Right kidney (tissue), 1 donor: ENCODE measurements at regions not wholly inside any gene's neighbourhood (a gene's known extent, or its start where the extent isn't known, plus 50 kb on each side); places are given as distances from the start of the nearest gene placed in this dataset.
A peak's percentile ranks its signal among the peaks of the same experiment; 100 is the strongest.
"Not testable (repeated sequence)": the region's sequence is repeated elsewhere in the genome, so short reads cannot be mapped to it uniquely, and the experiment has no call there.

Source experiments
- DNase-seq: peaks from one replicate; pipeline ENCODE4 v3.0.0-alpha.2; 2016

DNA sequence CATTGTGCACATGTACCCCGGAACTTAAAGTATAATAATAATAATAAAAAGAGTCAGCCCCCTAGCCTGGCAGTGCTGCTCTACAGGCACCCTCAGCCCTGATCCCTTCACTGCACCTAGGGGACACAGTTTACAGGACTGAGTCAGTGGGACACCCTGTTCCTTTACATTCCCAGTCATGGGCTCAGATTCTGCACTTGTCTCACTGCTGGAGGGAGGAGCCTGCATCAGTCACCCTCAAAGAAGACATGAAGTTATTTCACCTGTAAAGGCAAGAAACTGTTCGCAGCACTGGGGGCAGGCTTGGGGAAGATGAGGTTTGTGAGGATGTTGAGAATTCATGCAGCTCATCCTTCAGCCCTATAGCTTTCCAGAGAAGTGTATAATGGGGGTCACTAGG lies 50.7 kb upstream of the VPREB1 start:
- DNase-seq: no peak

DNA sequence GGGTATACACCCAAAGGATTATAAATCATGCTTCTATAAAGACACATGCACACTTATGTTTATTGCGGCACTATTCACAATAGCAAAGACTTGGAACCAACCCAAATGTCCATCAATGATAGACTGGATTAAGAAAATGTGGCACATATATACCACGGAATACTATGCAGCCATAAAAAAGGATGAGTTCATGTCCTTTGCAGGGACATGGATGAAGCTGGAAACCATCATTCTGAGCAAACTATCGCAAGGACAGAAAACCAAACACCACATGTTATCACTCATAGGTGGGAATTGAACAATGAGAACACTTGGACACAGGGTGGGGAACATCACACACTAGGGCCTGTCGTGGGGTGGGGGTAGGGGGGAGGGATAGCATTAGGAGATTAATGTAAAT lies 51.1 kb upstream of the VPREB1 start:
- not testable (repeated sequence) for DNase-seq

DNA sequence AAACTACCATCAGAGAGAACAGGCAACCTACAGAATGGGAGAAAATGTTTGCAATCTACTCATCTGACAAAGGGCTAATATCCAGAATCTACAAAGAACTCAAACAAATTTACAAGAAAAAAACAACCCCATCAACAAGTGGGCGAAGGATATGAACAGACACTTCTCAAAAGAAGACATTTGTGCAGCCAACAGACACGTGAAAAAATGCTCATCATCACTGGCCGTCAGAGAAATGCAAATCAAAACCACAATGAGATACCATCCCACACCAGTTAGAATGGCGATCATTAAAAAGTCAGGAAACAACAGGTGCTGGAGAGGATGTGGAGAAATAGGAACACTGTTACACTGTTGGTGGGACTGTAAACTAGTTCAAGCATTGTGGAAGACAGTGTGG lies 51.6 kb upstream of the VPREB1 start:
- not testable (repeated sequence) for DNase-seq

DNA sequence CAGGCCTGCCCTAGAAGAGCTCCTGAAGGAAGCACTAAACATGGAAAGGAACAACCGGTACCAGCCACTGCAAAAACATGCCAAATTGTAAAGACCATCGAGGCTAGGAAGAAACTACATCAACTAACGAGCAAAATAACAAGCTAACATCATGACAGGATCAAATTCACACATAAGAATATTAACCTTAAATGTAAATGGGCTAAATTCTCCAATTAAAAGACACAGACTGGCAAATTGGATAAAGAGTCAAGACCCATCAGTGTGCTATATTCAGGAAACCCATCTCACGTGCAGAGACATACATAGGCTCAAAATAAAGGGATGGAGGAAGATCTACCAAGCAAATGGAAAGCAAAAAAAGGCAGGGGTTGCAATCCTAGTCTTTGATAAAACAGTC lies 54.8 kb upstream of the VPREB1 start:
- not testable (repeated sequence) for DNase-seq

DNA sequence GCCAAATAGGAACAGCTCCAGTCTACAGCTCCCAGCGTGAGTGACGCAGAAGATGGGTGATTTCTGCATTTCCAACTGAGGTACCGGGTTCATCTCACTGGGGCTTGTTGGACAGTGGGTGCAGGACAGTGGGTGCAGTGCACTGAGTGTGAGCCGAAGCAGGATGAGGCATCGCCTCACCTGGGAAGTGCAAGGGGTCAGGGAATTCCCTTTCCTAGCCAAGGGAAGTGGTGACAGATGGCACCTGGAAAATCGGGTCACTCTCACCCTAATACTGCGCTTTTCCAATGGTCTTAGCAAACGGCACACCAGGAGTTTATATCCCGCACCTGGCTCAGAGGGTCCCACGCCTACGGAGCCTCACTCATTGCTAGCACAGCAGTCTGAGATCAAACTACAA lies 56.7 kb upstream of the VPREB1 start:
- DNase-seq: not testable (repeated sequence)

DNA sequence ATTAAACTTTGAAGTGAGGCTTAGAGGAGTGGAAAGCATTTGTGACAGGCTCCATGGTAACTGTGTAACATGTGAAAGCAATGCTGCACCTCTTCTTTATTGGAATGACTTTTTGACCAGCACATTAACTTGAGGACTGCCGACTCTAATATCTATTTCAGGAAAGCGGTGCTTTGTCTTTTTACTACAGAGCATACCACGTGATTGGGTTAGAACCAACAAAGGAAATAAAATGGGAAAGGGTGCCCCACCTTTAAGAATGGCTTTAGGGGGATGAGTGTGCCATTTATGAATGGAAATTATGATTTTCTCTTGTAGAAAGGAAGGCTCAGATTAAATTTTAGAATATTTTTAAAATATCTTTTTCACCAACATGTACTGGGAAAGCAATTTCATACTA lies 57.3 kb upstream of the VPREB1 start:
- DNase-seq: no peak

DNA sequence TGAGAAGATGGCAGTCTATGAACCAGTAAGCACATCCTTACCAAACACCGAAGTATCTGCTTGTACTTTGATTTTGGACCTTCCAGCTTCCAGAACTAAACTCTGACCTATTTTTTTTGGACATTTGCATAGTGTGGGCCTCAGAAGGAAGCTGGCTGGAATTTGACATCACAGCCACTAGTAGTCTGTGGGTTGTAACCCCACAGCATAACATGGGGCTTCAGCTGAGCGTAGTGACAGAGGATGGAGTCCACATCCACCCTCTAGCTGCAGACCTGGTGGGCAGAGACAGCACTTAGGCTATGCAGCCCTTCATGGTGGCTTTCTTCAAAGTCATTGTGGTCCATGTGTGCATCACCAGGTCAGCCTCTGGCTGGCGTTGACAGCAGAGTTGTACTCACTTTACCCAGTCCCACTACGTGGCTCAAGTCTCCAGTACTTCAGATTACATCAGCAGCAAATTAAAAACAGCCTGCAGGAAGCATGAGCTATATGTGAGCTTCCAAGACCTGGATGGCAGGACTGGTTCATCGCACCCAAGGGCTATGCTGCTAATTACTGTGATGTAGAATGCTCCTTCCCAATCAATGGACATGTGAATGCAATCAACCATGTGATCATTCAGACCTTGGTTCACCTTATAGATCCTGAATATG lies 58.6 kb upstream of the VPREB1 start:
- DNase-seq: no peak

DNA sequence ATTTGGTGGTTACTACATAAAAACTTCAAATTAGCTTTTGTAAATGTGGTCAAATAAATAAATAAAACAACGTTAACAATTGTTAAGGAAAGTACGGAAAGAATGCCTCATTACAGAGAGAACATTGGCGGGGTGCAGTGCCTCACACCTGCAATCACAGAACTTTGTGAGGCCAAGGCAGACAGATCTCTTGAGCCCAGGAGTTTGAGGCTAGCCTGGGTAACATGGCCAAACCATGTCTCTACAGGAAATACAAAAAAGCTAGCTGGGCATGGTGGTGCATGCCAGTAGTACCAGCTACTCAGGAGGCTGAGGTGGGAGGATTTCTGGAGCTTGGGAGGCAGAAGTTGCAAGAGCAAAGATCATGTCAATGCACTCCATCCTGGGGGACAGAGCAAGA lies 59.4 kb upstream of the VPREB1 start:
- no peak for DNase-seq

DNA sequence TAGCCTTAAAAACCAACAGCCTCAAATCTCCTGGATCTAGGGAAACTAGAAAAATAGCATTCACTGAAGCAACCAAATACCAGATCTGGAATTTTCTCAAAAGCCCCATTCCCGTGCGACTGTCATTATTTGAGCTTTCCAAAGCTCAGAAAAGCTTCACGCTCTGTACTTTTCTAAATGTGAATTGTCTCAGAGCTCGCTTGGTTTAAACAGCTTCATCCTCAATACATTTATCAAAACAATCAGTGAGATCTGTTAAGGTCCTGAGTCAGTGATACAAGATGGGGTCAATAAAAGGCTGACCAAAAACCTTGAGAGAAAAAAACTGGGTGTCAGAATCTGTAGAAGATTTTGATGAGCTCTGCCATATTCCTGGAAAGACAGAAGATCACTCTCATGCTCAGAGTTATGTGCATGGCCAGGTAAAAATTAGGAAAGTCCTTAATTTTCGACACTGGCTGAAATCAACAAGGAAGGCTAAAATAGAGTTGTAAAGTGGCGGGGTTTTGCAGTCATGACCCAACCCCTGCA lies 60.2 kb upstream of the VPREB1 start:
- no peak for DNase-seq

DNA sequence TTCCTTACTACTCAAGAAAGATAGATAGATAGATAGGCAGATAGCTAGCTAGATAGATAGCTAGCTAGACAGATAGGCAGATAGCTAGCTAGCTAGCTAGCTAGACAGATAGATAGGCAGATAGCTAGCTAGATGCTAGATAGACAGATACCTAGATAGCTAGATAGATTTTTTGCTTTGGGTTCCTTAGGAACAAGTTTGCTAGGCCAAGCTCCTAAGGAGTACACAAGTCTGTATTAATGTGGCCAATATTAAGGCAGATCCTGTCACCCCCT lies 61.7 kb upstream of the VPREB1 start:
- no peak for DNase-seq

DNA sequence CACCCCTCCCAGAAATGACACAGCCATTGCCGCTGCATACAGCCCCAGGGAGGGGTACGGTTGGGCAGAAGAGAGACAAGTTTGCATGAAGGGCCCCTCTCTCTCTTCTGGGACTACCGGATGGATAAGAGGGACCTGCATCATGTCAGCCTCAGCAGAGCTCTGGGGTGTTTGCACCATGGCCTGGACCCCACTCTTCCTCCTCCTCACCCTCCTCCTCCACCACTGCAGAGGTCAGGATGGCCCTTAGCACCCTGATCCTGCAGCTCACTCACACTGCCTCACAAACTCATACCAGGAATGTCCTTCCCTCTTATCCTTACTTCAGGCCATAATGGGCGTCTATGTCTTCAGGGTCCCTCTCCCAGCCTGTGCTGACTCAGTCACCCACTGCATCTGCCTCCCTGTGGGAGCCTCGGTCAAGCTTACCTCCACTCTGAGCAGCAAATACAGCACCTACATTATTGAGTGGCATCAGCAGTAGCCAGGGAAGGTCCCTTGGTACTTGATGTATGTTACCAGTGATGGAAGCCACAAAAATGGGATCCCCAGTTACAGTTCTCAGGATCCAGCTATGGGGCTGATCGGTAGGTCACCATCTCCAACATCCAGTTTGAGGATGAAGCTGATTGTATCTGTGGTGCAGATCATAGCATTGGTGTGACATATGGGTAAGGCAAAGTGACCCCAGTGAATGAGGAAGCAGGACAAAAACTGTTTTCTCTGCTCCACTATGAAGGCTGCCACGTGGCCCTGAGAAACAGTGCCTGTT lies 62.2 kb upstream of the VPREB1 start:
- no peak for DNase-seq

DNA sequence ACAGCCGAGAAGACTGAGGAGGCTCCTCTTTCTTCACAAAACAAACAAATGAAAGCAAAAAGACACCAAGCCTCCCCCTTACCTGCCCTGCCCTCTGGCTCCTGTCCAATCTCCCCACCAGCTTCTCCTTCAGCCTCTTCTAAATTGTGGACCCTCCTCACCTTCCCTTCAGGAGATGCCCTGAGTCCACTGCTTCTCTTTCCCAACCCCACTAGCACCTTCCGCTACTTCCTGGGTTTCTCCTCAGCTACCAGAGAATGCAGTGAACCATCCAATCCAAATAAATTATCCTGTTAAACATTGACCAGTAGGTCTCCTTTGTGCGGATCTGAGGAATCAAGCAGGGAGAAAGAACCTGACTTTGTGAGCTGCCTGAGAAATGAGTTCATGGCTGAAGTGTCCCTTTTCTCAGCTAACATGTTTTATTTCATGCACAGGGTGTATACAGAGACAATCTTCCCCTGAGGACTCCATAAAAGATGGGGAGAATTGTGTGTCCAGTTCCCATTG lies 63.2 kb upstream of the VPREB1 start:
- peak; percentile 73 for DNase-seq

DNA sequence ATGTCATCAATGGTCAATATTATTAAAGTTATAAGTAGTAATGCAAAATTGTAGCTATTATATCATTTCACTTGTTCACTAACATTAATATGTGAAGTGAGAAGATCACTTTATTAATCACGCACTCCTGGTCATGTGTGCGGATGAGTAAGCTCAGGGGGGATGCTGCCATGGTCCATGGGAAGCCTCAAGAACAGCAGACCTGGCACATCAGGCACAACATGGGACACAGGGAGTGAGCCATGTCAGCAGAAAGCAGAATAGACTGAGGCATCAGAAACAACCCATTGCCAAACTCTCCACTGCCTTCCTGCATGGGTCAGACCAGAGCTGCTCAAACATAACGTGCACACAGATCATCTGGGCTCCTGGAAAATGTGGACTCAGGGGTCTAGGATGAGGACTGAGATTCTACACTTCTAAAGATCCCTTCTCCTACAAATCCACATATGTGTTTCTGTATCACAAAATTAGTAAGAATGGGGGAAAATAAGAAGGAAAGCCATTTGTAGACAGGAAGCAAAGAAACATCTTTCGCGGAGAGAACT lies 63.8 kb upstream of the VPREB1 start:
- DNase-seq: no peak

DNA sequence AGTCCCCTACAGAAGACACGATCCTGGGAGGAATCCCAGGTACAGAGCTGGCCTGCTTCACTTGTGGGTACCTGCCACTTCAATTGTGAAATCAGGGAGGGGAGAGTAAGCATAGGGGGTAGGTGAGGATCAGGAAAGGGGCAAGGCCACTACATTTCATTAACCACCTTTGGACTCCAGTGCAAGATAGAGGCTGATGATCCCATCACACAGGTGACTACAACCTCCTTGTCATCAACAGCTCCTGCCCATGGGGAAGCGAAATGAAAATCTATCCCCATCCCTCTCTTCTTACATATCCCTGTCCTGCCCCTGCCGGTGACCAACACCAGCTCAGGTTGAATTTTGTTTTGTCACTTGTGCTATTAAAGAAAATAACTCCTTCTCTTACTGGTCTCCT lies 64.7 kb upstream of the VPREB1 start:
- DNase-seq: no peak

DNA sequence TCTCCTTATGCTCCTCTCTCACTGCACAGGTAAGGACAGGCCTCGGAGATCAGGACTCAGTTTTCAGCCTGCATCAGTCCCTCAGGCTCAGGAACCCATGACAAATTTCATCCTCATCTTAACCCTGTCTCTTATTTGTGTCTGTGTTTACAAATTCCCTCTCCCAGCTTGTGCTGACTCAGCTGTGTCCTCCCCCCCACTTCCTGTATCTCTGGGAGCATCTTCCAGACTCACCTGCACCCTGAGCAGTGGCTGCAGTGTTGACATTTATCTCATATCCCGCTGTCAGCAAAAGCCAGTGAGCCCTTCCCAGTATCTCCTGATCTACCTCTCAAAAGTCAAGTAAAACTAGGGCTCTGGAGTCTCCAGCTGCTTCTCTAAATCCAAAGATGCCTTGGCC lies 65.6 kb upstream of the VPREB1 start:
- no peak for DNase-seq

DNA sequence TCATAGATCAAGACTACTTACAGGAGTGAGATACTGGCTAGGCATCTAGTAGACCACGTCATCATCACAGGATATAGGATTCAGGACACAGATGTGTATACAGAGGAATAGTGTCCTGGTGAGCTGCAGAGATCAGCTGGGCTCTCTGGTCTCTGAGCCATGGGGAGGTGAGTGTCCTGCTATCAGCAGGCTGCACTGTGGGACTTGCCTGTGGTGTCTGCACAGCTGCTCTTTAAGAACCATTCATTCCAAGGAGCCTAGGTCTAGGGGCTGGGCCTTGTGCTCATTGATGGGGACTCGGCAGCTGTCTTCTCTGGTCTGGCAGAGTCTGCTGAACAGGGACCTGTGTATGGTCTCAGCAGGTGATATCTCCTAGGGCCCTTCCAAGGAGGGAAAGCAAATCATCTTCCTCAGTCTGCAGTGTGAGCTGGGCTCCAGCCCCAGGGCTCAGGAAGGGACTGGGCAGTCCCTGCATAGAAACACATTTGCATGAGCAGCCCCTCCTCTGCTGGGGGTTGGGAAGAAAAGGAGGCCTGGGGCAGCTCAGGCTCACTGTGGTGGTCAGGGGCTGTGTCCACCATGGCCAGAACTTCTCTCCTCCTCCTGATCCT lies 66.1 kb upstream of the VPREB1 start:
- no peak for DNase-seq

DNA sequence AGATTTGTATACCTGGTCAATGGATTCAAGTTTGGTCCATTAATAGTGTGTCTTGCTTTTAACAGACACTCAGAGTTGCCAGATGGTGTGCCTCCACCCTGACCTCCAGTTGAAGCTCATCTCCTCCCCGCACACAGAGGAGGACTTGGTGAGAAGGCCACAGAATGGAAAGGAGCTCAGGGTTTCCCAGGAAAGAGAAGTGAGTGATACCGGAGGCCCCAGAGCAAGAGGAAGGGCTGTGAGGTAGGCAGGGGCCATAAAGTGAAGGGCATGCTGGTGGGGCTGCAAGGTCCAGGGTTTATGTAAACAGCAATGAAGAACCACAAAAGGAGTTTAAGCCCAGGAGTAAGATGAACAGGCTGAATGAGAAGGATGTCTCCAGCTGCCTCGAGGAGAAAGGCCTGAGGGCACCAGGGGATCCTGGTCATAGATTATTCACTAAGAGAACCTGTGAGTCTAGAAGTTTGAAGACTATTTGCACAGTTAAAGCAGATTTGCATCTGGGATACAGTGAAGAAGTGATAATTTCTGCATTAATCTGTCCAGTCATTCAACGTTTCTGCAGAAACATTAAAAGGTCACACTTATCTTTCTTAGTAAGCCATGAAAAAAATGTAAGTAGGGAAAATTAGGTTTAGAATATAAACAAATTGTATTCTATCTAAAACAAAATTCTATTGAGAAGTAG lies 67.5 kb upstream of the VPREB1 start:
- DNase-seq: no peak

DNA sequence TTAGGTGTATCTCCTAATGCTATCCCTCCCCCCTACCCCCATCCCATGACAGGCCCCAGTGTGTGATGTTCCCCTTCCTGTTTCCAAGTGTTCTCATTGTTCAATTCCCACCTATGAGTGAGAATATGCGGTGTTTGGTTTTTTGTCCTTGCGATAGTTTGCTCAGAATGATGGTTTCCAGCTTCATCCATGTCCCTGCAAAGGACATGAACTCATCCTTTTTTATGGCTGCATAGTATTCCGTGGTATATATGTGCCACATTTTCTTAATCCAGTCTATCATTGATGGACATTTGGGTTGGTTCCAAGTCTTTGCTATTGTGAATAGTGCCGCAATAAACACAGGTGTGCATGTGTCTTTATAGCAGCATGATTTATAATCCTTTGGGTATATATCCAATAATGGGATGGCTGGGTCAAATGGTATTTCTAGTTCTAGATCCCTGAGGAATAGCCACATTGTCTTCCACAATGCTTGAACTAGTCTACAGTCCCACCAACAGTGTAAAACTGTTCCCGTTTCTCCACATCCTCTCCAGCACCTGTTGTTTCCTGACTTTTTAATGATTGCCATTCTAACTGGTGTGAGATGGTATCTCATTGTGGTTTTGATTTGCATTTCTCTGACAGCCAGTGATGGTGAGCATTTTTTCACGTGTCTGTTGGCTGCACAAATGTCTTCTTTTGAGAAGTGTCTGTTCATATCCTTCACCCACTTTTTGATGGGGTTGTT lies 71.5 kb upstream of the VPREB1 start:
- not testable (repeated sequence) for DNase-seq

DNA sequence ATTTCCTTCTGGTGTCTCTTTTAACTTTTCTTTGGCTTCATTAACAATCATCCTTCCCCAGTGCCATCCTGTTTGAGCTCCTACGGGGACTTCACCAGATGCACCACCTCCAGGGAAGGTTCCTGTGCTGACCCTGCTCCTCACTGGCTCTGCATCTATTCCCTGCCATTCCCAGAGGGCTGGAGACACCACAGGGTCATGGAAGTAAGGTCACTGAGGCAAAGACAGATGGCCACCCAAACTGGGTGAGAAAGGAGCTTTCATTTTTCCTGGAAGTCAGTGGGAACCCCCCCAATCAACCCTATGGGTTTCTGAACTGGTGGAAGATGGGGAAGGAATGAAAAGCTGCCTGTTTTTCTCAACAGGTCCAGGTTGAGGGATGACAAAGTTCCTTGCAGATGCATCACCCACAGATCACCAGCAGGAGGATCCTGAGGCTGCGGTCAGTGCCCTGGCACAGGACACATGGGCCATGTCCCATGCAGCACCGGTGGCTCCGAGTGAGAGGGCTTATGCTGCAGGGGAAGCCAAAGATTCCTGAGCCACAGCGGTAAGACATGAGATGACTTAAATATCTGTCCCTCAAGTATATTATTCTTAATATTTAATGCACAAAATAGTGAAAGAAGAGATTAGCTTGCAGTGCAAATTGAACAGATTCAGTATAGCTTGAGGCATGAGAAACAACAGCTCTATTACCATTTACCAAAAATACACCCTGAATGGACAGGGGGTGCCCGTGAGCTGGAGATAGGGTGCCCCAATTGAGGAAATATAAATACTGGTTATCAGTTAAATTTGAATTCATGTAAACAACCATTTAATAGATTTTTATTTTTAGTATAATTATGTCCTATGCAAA lies 73.0 kb upstream of the VPREB1 start:
- DNase-seq: no peak

DNA sequence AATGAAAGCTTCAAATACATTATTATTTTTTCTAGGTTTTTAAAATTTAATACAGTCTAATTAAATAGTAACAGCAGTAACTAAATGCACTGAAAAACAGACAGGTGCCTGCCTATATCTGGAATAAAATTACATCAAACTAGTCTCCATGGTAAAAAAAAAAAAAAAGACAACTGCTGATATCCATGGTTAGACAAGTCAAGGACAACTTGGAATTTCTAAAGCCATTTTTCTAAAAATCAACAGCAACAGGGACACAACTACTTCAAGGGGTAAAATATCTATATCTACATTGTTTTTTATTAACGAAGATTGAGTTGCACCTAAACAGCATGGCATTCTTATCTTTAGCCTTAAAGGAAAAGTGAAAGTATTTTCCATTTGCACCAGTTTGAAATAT lies 74.7 kb upstream of the VPREB1 start:
- DNase-seq: no peak
